ENCODE measurements at regions not wholly inside any gene's neighbourhood (a gene's known extent, or its start where the extent isn't known, plus 50 kb on each side); places are given as distances from the start of the nearest gene placed in this dataset.

GRCh38 chr7:114133717-114134116, 214.9 kb upstream of the PPP1R3A start:
- no peak for TF ChIP-seq CREB1 (IDR thresholded peaks at IDR 0.05; ENCODE audit: low read depth)

DNA sequence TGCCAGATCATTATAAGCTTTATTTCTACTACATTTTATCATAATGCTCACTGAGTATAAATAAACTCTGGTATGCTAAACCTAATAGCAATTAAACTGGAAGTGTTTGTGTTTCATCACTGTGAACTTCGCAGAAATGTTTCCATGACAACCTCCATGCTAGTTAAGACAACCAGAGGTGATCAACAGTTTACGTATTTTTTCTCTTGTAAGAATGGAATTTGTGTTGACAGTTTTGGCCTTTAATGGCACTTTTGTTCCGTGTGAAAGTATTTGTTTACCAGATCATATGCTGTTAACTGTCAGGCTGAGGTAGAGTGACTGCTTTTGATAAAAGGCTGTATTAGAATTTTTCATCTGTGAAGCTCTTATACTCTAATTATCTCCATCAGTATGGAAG, 212.1 kb upstream of the PPP1R3A start:
- TF ChIP-seq CEBPB (IDR thresholded peaks at IDR 0.05) (no peak), EP300 (IDR thresholded peaks at IDR 0.05; ENCODE audit: borderline replicate concordance) (no peak), MAX (IDR thresholded peaks at IDR 0.05) (no peak), RAD21 (IDR thresholded peaks at IDR 0.05; ENCODE audit: low read depth) (no peak), TEAD4 (IDR thresholded peaks at IDR 0.05) (no peak), EGR1 (IDR thresholded peaks at IDR 0.05) (no peak), TCF12 (IDR thresholded peaks at IDR 0.05; ENCODE audit: low read depth) (no peak), YY1 (IDR thresholded peaks at IDR 0.05; ENCODE audit: low read depth) (no peak), NFIC (IDR thresholded peaks at IDR 0.05) (no peak), ZBTB7A (IDR thresholded peaks at IDR 0.05; ENCODE audit: low read depth) (no peak), CREB1 (IDR thresholded peaks at IDR 0.05; ENCODE audit: low read depth) (no peak), FOXM1 (IDR thresholded peaks at IDR 0.05; ENCODE audit: borderline replicate concordance, low read depth) (no peak), TAF1 (IDR thresholded peaks at IDR 0.05; ENCODE audit: low read depth) (no peak)
- TF ChIP-seq, protein P1, sequence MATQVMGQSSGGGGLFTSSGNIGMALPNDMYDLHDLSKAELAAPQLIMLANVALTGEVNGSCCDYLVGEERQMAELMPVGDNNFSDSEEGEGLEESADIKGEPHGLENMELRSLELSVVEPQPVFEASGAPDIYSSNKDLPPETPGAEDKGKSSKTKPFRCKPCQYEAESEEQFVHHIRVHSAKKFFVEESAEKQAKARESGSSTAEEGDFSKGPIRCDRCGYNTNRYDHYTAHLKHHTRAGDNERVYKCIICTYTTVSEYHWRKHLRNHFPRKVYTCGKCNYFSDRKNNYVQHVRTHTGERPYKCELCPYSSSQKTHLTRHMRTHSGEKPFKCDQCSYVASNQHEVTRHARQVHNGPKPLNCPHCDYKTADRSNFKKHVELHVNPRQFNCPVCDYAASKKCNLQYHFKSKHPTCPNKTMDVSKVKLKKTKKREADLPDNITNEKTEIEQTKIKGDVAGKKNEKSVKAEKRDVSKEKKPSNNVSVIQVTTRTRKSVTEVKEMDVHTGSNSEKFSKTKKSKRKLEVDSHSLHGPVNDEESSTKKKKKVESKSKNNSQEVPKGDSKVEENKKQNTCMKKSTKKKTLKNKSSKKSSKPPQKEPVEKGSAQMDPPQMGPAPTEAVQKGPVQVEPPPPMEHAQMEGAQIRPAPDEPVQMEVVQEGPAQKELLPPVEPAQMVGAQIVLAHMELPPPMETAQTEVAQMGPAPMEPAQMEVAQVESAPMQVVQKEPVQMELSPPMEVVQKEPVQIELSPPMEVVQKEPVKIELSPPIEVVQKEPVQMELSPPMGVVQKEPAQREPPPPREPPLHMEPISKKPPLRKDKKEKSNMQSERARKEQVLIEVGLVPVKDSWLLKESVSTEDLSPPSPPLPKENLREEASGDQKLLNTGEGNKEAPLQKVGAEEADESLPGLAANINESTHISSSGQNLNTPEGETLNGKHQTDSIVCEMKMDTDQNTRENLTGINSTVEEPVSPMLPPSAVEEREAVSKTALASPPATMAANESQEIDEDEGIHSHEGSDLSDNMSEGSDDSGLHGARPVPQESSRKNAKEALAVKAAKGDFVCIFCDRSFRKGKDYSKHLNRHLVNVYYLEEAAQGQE (IDR thresholded peaks at IDR 0.05; ENCODE audit: low read depth): no peak

DNA sequence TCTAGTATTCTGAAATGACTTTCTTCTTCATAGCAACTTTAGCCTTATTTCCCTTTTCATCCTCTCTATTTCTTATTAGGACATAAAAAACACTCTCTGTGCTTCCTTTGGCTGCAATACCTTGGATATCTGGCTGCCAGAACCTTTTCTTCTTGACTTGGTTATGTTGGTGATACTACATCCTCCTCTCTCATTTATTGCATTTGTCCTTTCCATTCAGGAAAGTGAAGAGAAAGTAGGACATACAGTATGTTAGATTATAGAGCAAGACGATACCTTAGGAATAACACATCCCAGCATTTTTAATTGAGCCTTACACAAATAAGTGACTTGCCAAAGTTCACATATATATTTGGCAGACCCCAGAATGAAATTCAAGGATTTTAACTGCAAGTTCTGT, 210.1 kb upstream of the PPP1R3A start:
- TF ChIP-seq, protein P1 (IDR thresholded peaks at IDR 0.05; ENCODE audit: low read depth): no peak
- TF ChIP-seq MAX (IDR thresholded peaks at IDR 0.05): no peak
- no peak for TF ChIP-seq FOXM1 (IDR thresholded peaks at IDR 0.05; ENCODE audit: borderline replicate concordance, low read depth)
- TF ChIP-seq CEBPB (IDR thresholded peaks at IDR 0.05): no peak
- no peak for TF ChIP-seq TCF12 (IDR thresholded peaks at IDR 0.05; ENCODE audit: low read depth)
- no peak for TF ChIP-seq USF1 (IDR thresholded peaks at IDR 0.05)
- TF ChIP-seq TEAD4 (IDR thresholded peaks at IDR 0.05): no peak
- no peak for TF ChIP-seq EP300 (IDR thresholded peaks at IDR 0.05; ENCODE audit: borderline replicate concordance)
- TF ChIP-seq TAF1 (IDR thresholded peaks at IDR 0.05; ENCODE audit: low read depth): no peak
- TF ChIP-seq ZBTB7A (IDR thresholded peaks at IDR 0.05; ENCODE audit: low read depth): no peak
- no peak for TF ChIP-seq CREB1 (IDR thresholded peaks at IDR 0.05; ENCODE audit: low read depth)
- no peak for TF ChIP-seq RAD21 (IDR thresholded peaks at IDR 0.05; ENCODE audit: low read depth)

DNA sequence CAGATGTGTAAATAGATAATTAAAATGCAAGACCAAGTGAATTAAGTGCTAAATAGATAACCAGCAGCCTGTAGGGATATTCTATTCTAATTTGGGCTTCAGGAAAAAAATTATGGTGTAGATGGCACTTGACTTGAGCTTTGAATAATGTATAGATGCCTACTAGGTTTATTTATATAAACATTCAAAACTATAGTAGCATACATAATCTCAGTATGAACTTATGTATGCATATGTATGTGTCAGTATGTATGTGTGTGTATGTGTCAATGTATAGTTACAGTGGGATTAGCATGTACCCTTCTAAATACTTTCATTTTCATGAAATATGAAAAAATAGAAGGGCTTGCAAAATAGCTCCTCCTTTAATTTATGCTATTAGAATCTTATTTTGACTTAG, 207.3 kb upstream of the PPP1R3A start:
- TF ChIP-seq MAX (IDR thresholded peaks at IDR 0.05) (no peak), TEAD4 (IDR thresholded peaks at IDR 0.05) (no peak), TAF1 (IDR thresholded peaks at IDR 0.05; ENCODE audit: low read depth) (no peak), RAD21 (IDR thresholded peaks at IDR 0.05; ENCODE audit: low read depth) (no peak), TCF12 (IDR thresholded peaks at IDR 0.05; ENCODE audit: low read depth) (no peak), ZBTB7A (IDR thresholded peaks at IDR 0.05; ENCODE audit: low read depth) (no peak), CREB1 (IDR thresholded peaks at IDR 0.05; ENCODE audit: low read depth) (no peak), USF1 (IDR thresholded peaks at IDR 0.05) (no peak), EGR1 (IDR thresholded peaks at IDR 0.05) (no peak), FOXM1 (IDR thresholded peaks at IDR 0.05; ENCODE audit: borderline replicate concordance, low read depth) (no peak), CEBPB (IDR thresholded peaks at IDR 0.05) (no peak), EP300 (IDR thresholded peaks at IDR 0.05; ENCODE audit: borderline replicate concordance) (no peak), NFIC (IDR thresholded peaks at IDR 0.05) (no peak), YY1 (IDR thresholded peaks at IDR 0.05; ENCODE audit: low read depth) (no peak)
- TF ChIP-seq, protein P1 (IDR thresholded peaks at IDR 0.05; ENCODE audit: low read depth): no peak

All from Ishikawa (cell line).